ENCODE measurements at regions not wholly inside any gene's neighbourhood (a gene's known extent, or its start where the extent isn't known, plus 50 kb on each side); places are given as distances from the start of the nearest gene placed in this dataset.
"Not testable (repeated sequence)": the region's sequence is repeated elsewhere in the genome, so short reads cannot be mapped to it uniquely, and the experiment has no call there.

- H3K4me3 Mint-ChIP-seq = no peak overlapping the region
- H3K9me3 Mint-ChIP-seq = peaks cover 23% of the 10 kb centered on the region
- no peak for DNase-seq
- no peaks in the 10 kb centered on the region for H3K4me1 Mint-ChIP-seq
- H3K27ac Mint-ChIP-seq = no peak overlapping the region
- ChIA-PET CTCF (no interaction called here), POLR2A (no interaction called here)
- peaks cover 3% of the 10 kb centered on the region for H3K36me3 Mint-ChIP-seq (ENCODE audit: low read depth)
- H3K27me3 Mint-ChIP-seq = no peaks in the 10 kb centered on the region
Observed at GRCh38 chr17:26731005-26731921, 562.7 kb upstream of the WSB1 start.

- peaks cover 25% of the 10 kb centered on the region for H3K9me3 Mint-ChIP-seq
- CTCF ChIA-PET; H3K36me3 Mint-ChIP-seq (ENCODE audit: low read depth); H3K4me3 Mint-ChIP-seq; H3K27me3 Mint-ChIP-seq; H3K4me1 Mint-ChIP-seq; H3K27ac Mint-ChIP-seq; POLR2A ChIA-PET; DNase-seq: not testable (repeated sequence)
Observed at GRCh38 chr17:26731926-26732325, 562.0 kb upstream of the WSB1 start.

- POLR2A ChIA-PET; CTCF ChIA-PET; H3K36me3 Mint-ChIP-seq (ENCODE audit: low read depth); H3K27me3 Mint-ChIP-seq; H3K4me3 Mint-ChIP-seq; DNase-seq; H3K4me1 Mint-ChIP-seq; H3K27ac Mint-ChIP-seq: not testable (repeated sequence)
- H3K9me3 Mint-ChIP-seq = peaks cover 29% of the 10 kb centered on the region
Observed at GRCh38 chr17:26734775-26735174, 559.1 kb upstream of the WSB1 start.

GRCh38 chr17:26735977-26736376, 557.9 kb upstream of the WSB1 start:
- H3K27ac Mint-ChIP-seq; H3K4me3 Mint-ChIP-seq; H3K4me1 Mint-ChIP-seq; DNase-seq; CTCF ChIA-PET; H3K27me3 Mint-ChIP-seq; H3K36me3 Mint-ChIP-seq (ENCODE audit: low read depth); POLR2A ChIA-PET: not testable (repeated sequence)
- H3K9me3 Mint-ChIP-seq = peaks cover 30% of the 10 kb centered on the region

GRCh38 chr17:26765860-26766709, 527.8 kb upstream of the WSB1 start:
- Mint-ChIP-seq H3K9me3 (peaks cover 12% of the 10 kb centered on the region), H3K4me3 (no peak overlapping the region), H3K27me3 (peaks cover 7% of the 10 kb centered on the region), H3K36me3 (ENCODE audit: low read depth) (peaks cover 4% of the 10 kb centered on the region), H3K27ac (no peak overlapping the region), H3K4me1 (peaks cover 2% of the 10 kb centered on the region)
- no peak for DNase-seq
- CTCF ChIA-PET = no interaction called here
- POLR2A ChIA-PET = no interaction called here

GRCh38 chr17:26766743-26767142, 527.2 kb upstream of the WSB1 start:
- H3K4me3 Mint-ChIP-seq = no peak overlapping the region
- no peak overlapping the region for H3K27ac Mint-ChIP-seq
- peaks cover 4% of the 10 kb centered on the region for H3K36me3 Mint-ChIP-seq (ENCODE audit: low read depth)
- CTCF ChIA-PET = no interaction called here
- peaks cover 7% of the 10 kb centered on the region for H3K27me3 Mint-ChIP-seq
- H3K4me1 Mint-ChIP-seq = peaks cover 2% of the 10 kb centered on the region
- peaks cover 12% of the 10 kb centered on the region for H3K9me3 Mint-ChIP-seq
- POLR2A ChIA-PET = no interaction called here
- DNase-seq = no peak

- ChIA-PET POLR2A (no interaction called here), CTCF (no interaction called here)
- Mint-ChIP-seq H3K27ac (peak overlapping the region; percentile 73), H3K9me3 (peaks cover 19% of the 10 kb centered on the region), H3K36me3 (ENCODE audit: low read depth) (no peaks in the 10 kb centered on the region), H3K4me1 (no peaks in the 10 kb centered on the region), H3K4me3 (peak overlapping the region; percentile 38), H3K27me3 (no peaks in the 10 kb centered on the region)
- no peak for DNase-seq
Observed at GRCh38 chr17:26773189-26774188, 520.4 kb upstream of the WSB1 start.

GRCh38 chr17:26774291-26775218, 519.4 kb upstream of the WSB1 start:
- H3K27ac Mint-ChIP-seq = no peak overlapping the region
- H3K4me3 Mint-ChIP-seq = no peak overlapping the region
- H3K9me3 Mint-ChIP-seq = peaks cover 16% of the 10 kb centered on the region
- no peaks in the 10 kb centered on the region for H3K4me1 Mint-ChIP-seq
- POLR2A ChIA-PET = no interaction called here
- no peaks in the 10 kb centered on the region for H3K36me3 Mint-ChIP-seq (ENCODE audit: low read depth)
- H3K27me3 Mint-ChIP-seq = no peaks in the 10 kb centered on the region
- no peak for DNase-seq
- CTCF ChIA-PET = no interaction called here

GRCh38 chr17:26775219-26775822, 518.6 kb upstream of the WSB1 start:
- peaks cover 16% of the 10 kb centered on the region for H3K9me3 Mint-ChIP-seq
- H3K4me3 Mint-ChIP-seq = no peak overlapping the region
- DNase-seq = no peak
- ChIA-PET POLR2A (no interaction called here), CTCF (no interaction called here)
- no peaks in the 10 kb centered on the region for H3K27me3 Mint-ChIP-seq
- no peaks in the 10 kb centered on the region for H3K4me1 Mint-ChIP-seq
- peak overlapping the region; percentile 54 for H3K27ac Mint-ChIP-seq
- no peaks in the 10 kb centered on the region for H3K36me3 Mint-ChIP-seq (ENCODE audit: low read depth)

GRCh38 chr17:26780187-26780814, 513.6 kb upstream of the WSB1 start:
- H3K4me3 Mint-ChIP-seq; CTCF ChIA-PET; POLR2A ChIA-PET; H3K27ac Mint-ChIP-seq; DNase-seq; H3K4me1 Mint-ChIP-seq; H3K27me3 Mint-ChIP-seq; H3K36me3 Mint-ChIP-seq (ENCODE audit: low read depth): not testable (repeated sequence)
- H3K9me3 Mint-ChIP-seq = peaks cover 22% of the 10 kb centered on the region

- no peak for DNase-seq
- CTCF ChIA-PET = no interaction called here
Observed at GRCh38 chr17:26782153-26782552, 511.8 kb upstream of the WSB1 start.

More at GRCh38 chr17:26782153-26782552, 511.8 kb upstream of the WSB1 start:
- POLR2A ChIA-PET = no interaction called here
- Mint-ChIP-seq H3K4me1 (no peaks in the 10 kb centered on the region), H3K27me3 (no peaks in the 10 kb centered on the region), H3K27ac (no peak overlapping the region), H3K4me3 (no peak overlapping the region), H3K36me3 (ENCODE audit: low read depth) (no peaks in the 10 kb centered on the region), H3K9me3 (peaks cover 17% of the 10 kb centered on the region)

Measured in activated CD4-positive, alpha-beta T cell treated with anti-CD3 and anti-CD28 coated beads, Interleukin-2, amount 10 ng/mL, durations not matched to agents 7 days and 5 days (primary cell).